ENCODE measurements at regions not wholly inside any gene's neighbourhood (a gene's known extent, or its start where the extent isn't known, plus 50 kb on each side); places are given as distances from the start of the nearest gene placed in this dataset.

GRCh38 chr7:46715579-46715978, 794.5 kb upstream of the IGFBP3 start:
- TF ChIP-seq, protein P1, sequence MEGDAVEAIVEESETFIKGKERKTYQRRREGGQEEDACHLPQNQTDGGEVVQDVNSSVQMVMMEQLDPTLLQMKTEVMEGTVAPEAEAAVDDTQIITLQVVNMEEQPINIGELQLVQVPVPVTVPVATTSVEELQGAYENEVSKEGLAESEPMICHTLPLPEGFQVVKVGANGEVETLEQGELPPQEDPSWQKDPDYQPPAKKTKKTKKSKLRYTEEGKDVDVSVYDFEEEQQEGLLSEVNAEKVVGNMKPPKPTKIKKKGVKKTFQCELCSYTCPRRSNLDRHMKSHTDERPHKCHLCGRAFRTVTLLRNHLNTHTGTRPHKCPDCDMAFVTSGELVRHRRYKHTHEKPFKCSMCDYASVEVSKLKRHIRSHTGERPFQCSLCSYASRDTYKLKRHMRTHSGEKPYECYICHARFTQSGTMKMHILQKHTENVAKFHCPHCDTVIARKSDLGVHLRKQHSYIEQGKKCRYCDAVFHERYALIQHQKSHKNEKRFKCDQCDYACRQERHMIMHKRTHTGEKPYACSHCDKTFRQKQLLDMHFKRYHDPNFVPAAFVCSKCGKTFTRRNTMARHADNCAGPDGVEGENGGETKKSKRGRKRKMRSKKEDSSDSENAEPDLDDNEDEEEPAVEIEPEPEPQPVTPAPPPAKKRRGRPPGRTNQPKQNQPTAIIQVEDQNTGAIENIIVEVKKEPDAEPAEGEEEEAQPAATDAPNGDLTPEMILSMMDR (IDR thresholded peaks at IDR 0.05), result no peak
- TF ChIP-seq POLR2A (IDR thresholded peaks at IDR 0.05), result no peak
